SK-N-MC (cell line): ENCODE measurements at regions not wholly inside any gene's neighbourhood (a gene's known extent, or its start where the extent isn't known, plus 50 kb on each side); places are given as distances from the start of the nearest gene placed in this dataset.
"Not testable (repeated sequence)": the region's sequence is repeated elsewhere in the genome, so short reads cannot be mapped to it uniquely, and the experiment has no call there.

Experiments
- DNase-seq: peaks from one replicate; pipeline ENCODE4 v3.0.0-alpha.2; 2011; ENCODE audit warnings: low read depth, low spot score
- H3K27ac ChIP-seq: fragments of 200-600 bp; sonication (generic); 2 replicates; pipeline ENCODE4 v1.5.1; 2016; ENCODE audit warnings: mixed run types
- H3K36me3 ChIP-seq: fragments of 200-600 bp; sonication (generic); 2 replicates; pipeline ENCODE4 v1.6.1; 2017; ENCODE audit warnings: antibody characterized with exemption, low read length, mixed read lengths; ENCODE audit not compliant: insufficient read depth
- H3K4me3 ChIP-seq: fragments of 200-600 bp; sonication (generic); 2 replicates; pipeline ENCODE4 v1.5.1; 2016
- H3K9ac ChIP-seq: fragments of 200-600 bp; sonication (generic); 2 replicates; pipeline ENCODE4 v1.8.0; 2017; ENCODE audit warnings: mixed run types, mixed read lengths; ENCODE audit not compliant: insufficient read length
- H3K9me3 ChIP-seq: fragments of 200-600 bp; sonication (generic); 2 replicates; pipeline ENCODE4 v1.6.1; 2017; ENCODE audit warnings: low read depth, mild to moderate bottlenecking, antibody characterized with exemption, low read length, moderate library complexity, mixed read lengths
- EZH2 ChIP-seq: fragments of 200-600 bp; sonication (generic); IDR thresholded peaks from one replicate; pipeline ENCODE4 v1.6.1; 2017; ENCODE audit warnings: antibody characterized with exemption
- FOXP2 ChIP-seq: optimal IDR thresholded peaks from 2 replicates; pipeline ENCODE3; 2011; ENCODE audit warnings: mild to moderate bottlenecking, moderate library complexity; ENCODE audit not compliant: insufficient read depth; ENCODE audit errors: extremely low read length, control extremely low read depth
- POLR2AphosphoS5 ChIP-seq: IDR thresholded peaks from 2 replicates; pipeline ENCODE4 v1.6.1; 2012; ENCODE audit warnings: mild to moderate bottlenecking, low read depth, low read length, borderline replicate concordance

GRCh38 chr13:58682616-58683015, 1051.1 kb downstream of the PCDH17 start:
- TF ChIP-seq FOXP2: no peak
- TF ChIP-seq EZH2: no peak
- TF ChIP-seq POLR2AphosphoS5: no peak
- DNase-seq: no peak
- Histone ChIP-seq H3K36me3 (no peaks in the 10 kb centered on the region), H3K9me3 (no peaks in the 10 kb centered on the region), H3K4me3 (no peak overlapping the region), H3K9ac (no peak overlapping the region), H3K27ac (no peak overlapping the region)

DNA sequence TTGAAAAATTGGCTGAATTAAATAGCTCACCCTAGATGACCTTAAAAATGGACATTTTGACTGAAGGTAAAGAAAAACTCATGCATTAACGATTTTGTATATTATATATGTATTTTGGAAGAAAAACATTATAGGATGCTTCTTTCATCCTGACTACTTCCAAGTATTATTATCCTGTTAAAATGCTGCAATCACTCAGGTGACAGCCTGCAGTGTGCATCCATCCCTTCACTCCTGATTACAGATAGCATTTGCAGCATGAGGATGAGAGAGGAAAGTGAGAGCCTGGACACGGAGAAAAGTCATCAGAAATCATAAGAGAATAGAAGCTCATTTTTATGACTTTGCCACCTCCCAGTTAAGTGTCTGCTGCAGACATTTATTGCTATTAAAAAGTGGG, 1055.6 kb downstream of the PCDH17 start:
- Histone ChIP-seq H3K36me3 (no peaks in the 10 kb centered on the region), H3K27ac (no peak overlapping the region), H3K4me3 (no peak overlapping the region), H3K9ac (no peak overlapping the region), H3K9me3 (no peaks in the 10 kb centered on the region)
- no peak for DNase-seq
- no peak for TF ChIP-seq POLR2AphosphoS5
- no peak for TF ChIP-seq EZH2
- no peak for TF ChIP-seq FOXP2

GRCh38 chr13:58698531-58698930, 1067.0 kb downstream of the PCDH17 start:
- no peak overlapping the region for H3K27ac ChIP-seq
- H3K9ac ChIP-seq: no peak overlapping the region
- DNase-seq: no peak
- H3K36me3 ChIP-seq: no peaks in the 10 kb centered on the region
- TF ChIP-seq FOXP2 (no peak), EZH2 (no peak), POLR2AphosphoS5 (no peak)
- H3K9me3 ChIP-seq: no peaks in the 10 kb centered on the region
- H3K4me3 ChIP-seq: no peak overlapping the region

DNA sequence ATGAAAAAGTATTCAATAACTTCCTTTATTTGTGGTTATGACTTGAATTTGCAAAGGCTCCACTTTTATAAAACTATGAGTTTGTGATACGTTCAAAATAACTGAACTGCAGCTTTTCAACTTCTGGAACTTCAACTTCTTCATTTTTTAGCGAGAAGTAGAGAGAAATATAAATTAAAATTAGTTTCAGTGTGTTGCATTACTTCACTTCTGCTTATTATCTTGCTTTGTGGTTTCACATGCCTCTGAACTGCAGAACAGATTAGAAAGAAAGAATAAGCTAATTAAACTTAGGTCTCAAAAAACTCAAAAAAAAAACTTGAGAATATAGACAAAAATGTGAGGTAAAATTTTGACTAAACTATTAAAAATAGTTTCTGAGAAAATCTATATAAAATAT, 1073.4 kb downstream of the PCDH17 start:
- Histone ChIP-seq H3K36me3 (no peaks in the 10 kb centered on the region), H3K9me3 (no peaks in the 10 kb centered on the region), H3K27ac (no peak overlapping the region), H3K9ac (no peak overlapping the region), H3K4me3 (no peak overlapping the region)
- no peak for DNase-seq
- TF ChIP-seq POLR2AphosphoS5 (no peak), EZH2 (no peak), FOXP2 (no peak)

GRCh38 chr13:58706421-58706820, 1074.9 kb downstream of the PCDH17 start:
- Histone ChIP-seq H3K27ac (no peak overlapping the region), H3K4me3 (no peak overlapping the region), H3K36me3 (no peaks in the 10 kb centered on the region), H3K9me3 (no peaks in the 10 kb centered on the region), H3K9ac (no peak overlapping the region)
- no peak for DNase-seq
- no peak for TF ChIP-seq FOXP2
- TF ChIP-seq EZH2: no peak
- no peak for TF ChIP-seq POLR2AphosphoS5

- DNase-seq: no peak
Measured at GRCh38 chr13:58712191-58712590, 1080.6 kb downstream of the PCDH17 start.

DNA sequence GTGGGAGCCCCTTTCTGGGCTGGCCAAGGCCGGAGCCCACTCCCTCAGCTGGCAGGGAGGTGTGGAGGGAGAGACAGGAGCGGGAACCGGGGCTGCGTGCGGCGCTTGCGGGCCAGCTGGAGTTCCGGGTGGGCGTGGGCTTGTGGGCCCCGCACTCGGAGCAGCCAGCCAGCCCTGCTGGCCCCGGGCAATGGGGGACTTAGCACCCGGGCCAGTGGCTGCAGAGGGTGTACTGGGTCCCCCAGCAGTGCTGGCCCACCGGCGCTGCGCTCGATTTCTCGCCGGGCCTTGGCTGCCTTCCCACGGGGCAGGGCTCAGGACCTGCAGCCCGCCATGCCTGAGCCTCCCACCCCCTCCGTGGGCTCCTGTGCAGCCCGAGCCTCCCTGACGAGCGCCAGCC, 1082.5 kb downstream of the PCDH17 start:
- not testable (repeated sequence) for H3K27ac ChIP-seq, H3K9ac ChIP-seq, H3K9me3 ChIP-seq, DNase-seq, H3K4me3 ChIP-seq, H3K36me3 ChIP-seq

More at GRCh38 chr13:58712191-58712590, 1080.6 kb downstream of the PCDH17 start:
- Histone ChIP-seq H3K9me3 (no peaks in the 10 kb centered on the region), H3K4me3 (no peak overlapping the region), H3K9ac (no peak overlapping the region), H3K36me3 (no peaks in the 10 kb centered on the region), H3K27ac (no peak overlapping the region)
- TF ChIP-seq EZH2 (no peak), FOXP2 (no peak)

DNA sequence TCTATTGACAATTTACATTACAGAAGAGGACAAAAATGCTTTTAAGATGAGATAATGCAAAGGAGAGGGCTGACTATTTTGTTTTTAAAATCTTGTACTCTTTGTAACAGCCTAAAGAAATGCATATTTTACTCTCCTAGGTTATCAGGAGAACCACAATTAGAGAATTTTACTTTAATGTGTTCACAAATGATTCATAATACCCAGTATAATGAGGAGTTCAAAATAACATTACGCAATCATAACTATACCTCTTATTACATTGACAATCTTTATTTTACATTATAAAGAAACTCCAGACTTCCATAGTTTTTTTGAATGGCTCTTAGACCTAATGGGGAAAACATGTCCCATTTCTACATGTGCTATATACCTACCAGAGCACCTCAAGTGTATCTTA, 1089.7 kb downstream of the PCDH17 start:
- Histone ChIP-seq H3K9ac (no peak overlapping the region), H3K4me3 (no peak overlapping the region), H3K27ac (no peak overlapping the region), H3K9me3 (no peaks in the 10 kb centered on the region), H3K36me3 (no peaks in the 10 kb centered on the region)
- no peak for DNase-seq
- TF ChIP-seq POLR2AphosphoS5 (no peak), EZH2 (no peak), FOXP2 (no peak)

DNA sequence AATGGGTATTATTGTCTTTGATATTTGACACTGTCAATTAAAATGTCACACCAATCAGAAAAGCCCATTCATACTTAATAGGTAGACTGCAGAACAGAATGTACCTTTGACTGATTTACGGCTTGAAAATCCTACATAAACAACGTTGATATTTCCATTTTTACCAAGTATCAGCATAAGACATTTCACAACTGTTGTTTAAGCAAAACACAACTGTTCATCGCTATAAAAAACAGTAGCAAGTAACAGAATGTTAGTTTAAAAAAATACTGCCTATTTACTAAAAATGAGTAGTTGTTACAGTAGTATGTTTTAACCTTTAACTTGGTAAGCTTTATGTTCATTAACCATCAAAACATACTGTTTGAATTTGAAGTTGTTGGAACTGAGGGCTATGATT, 1096.6 kb downstream of the PCDH17 start:
- no peaks in the 10 kb centered on the region for H3K36me3 ChIP-seq
- H3K9me3 ChIP-seq: peaks cover 3% of the 10 kb centered on the region; the same call in 1 of the 2 replicates
- H3K4me3 ChIP-seq: no peak overlapping the region
- H3K27ac ChIP-seq: no peak overlapping the region
- no peak for DNase-seq
- no peak for TF ChIP-seq EZH2
- no peak for TF ChIP-seq FOXP2
- TF ChIP-seq POLR2AphosphoS5: no peak
- H3K9ac ChIP-seq: no peak overlapping the region

- no peak for DNase-seq
- Histone ChIP-seq H3K36me3 (no peaks in the 10 kb centered on the region), H3K4me3 (no peak overlapping the region), H3K27ac (no peak overlapping the region), H3K9me3 (peaks cover 3% of the 10 kb centered on the region; the same call in 1 of the 2 replicates), H3K9ac (no peak overlapping the region)
- TF ChIP-seq POLR2AphosphoS5: no peak
- no peak for TF ChIP-seq EZH2
- no peak for TF ChIP-seq FOXP2
Measured at GRCh38 chr13:58729361-58729760, 1097.8 kb downstream of the PCDH17 start.
